DMS53 treated with DMSO at 0.1 percent for 48 hours (cell line): ENCODE measurements at regions not wholly inside any gene's neighbourhood (a gene's known extent, or its start where the extent isn't known, plus 50 kb on each side); places are given as distances from the start of the nearest gene placed in this dataset.
"Not testable (repeated sequence)": the region's sequence is repeated elsewhere in the genome, so short reads cannot be mapped to it uniquely, and the experiment has no call there.

ENCODE experiments used
- DNase-seq: peaks from one replicate; lab custom pipeline; 2025; ENCODE audit not compliant: unreplicated experiment; lab: John Stamatoyannopoulos, UW

DNA sequence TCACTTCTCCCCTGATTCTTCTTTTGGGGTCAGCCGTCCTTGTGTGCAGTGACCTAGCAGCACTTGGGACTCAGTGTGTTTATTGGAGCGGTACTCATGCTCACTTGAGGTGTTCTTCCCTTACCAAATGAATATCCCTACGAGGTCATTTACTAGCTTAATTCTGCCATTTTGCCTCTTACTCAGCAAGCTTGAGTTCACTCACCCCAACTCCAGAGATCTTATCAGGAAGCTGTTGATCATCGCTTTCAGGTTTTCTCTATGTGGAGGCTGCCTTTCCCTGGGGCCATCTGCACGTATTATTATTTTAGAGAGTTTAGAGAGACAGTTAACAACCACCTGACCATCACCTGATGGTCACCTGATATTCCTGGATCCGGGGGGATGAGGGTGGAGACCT lies 1466.0 kb upstream of the GOT2 start:
- DNase-seq: no peak

DNA sequence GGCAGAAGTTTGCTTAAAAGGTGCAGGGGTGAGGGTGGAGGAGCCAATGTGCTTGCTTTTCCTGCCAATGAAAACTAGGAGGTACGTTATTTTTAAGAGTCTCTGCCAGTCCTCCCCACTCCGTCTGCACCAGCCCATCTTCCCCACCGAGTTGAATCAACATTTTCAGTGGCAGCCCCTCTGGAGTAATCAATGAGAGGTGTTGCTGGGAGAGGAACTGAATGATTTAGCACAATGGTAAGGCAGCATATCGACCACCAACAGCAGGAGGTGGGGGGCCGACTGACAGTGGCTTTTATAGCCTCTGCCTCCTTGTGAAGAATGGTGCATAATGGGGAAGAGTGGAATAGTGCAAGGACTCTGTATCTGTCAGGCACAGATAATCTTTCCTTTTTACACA lies 1465.0 kb upstream of the GOT2 start:
- DNase-seq: no peak

- no peak for DNase-seq
These were observed 1447.4 kb upstream of the GOT2 start for GRCh38 chr16:60181536-60181935.

- no peak for DNase-seq
These were observed 1446.5 kb upstream of the GOT2 start for GRCh38 chr16:60180609-60181008.

- DNase-seq: no peak
These were observed 1436.1 kb upstream of the GOT2 start for GRCh38 chr16:60170196-60170595.

DNA sequence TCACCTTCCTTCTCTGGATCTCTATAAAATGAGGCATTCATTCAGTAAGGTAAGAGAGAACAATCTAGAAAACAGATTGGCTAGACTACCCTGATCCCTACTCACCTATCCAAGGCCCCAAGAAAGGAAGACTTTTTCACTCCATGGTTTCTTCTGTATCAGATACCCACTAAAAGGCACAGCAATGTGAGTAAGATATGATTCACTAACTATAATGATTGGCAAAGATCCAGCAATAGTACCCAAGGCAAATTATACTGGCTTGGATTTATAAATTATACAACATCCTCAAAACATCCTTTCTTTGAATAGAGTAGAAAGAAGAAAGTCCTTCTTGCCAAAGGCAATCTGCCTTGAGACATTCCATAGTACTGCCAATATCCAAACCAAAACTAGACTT lies 1432.0 kb upstream of the GOT2 start:
- no peak for DNase-seq

DNA sequence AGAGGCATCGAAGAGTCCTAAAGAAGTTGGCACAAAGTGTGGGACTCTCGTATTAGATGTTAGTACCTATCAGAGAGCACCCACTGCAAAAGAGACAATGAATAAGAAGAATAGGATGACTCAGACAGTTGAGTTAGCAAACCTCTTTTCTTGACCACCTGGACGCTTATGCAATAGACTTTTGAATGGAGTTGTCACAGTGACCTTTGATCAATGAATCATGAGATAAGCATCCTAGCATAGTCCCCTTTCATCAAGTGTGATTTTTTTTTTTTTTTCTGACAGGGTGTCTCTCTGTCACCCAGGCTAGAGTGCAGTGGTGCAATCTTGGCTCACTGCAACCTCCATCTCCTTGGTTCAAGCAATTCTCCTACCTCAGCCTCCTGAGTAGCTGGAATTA lies 1417.9 kb upstream of the GOT2 start:
- DNase-seq: no peak

- no peak for DNase-seq
These were observed 1416.8 kb upstream of the GOT2 start for GRCh38 chr16:60150907-60151306.

DNA sequence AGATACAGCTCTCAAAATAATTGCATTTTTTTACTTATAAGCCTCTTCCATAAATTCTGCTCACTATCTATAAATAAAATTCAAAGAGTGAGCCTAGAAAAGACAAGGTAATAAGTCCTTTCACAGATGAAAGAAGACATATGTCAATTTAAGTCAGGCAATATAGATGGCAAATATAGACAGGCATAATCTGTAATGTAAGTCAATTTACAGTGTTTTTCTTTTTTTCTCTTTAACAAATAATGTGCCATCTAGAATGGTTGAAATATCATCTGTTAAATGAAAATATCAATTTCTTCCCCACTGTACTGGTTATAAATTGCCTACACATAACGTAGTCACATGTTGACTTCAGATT lies 1409.2 kb upstream of the GOT2 start:
- DNase-seq: no peak

DNA sequence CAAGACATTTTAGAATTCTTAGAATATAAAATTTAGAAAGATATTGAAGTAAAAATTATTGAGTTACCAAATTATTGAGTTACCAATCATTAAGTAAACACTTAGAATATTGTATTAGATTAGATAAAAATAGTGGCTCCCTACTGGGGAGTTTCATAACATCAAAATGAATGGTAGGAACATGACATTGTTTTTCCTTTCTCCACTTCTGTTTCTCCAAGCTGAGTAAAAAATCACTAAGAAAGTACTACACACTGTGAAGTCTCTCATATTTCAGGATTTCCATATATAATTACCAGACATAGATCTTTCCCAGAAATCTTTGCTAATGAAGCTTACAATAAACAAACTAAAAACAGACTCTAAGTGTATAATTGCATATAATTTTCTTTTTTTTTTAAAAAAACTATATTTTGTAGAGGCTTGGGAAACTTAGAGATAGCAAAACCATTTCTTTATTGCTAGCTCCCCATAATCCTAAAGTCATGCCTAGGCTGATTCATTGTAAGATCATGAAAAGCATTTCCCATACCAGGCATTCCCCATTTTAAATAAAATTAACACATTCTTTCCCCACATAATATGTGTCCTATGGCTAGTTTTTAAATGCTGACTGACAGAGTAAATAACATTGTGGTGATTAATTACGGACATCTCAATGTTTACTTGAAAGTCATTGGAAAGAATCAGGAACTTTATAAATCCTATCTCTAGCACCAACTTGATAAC lies 1408.7 kb upstream of the GOT2 start:
- DNase-seq: no peak

DNA sequence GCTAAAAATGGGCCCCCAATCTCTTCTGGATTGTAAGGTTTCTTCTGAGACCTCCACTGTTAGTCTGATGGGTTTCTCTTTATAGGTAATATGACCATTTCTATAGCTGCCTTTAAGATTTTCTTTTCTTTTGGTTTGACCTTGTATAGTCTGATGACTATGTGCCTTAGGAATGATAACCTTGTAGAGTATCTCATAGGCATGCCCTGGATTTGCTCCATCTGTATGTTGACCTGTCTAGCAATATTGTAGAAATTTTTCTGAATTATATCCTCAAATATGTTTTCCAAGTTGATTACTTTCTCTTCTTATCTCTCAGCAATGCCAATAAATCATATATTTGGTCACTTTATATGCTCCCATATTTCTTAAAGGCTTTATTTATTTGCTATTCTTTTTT lies 1403.8 kb upstream of the GOT2 start:
- no peak for DNase-seq

GRCh38 chr16:60127196-60127595 lies 1393.1 kb upstream of the GOT2 start:
- no peak for DNase-seq

- not testable (repeated sequence) for DNase-seq
These were observed 1392.0 kb upstream of the GOT2 start for GRCh38 chr16:60126115-60126514.

DNA sequence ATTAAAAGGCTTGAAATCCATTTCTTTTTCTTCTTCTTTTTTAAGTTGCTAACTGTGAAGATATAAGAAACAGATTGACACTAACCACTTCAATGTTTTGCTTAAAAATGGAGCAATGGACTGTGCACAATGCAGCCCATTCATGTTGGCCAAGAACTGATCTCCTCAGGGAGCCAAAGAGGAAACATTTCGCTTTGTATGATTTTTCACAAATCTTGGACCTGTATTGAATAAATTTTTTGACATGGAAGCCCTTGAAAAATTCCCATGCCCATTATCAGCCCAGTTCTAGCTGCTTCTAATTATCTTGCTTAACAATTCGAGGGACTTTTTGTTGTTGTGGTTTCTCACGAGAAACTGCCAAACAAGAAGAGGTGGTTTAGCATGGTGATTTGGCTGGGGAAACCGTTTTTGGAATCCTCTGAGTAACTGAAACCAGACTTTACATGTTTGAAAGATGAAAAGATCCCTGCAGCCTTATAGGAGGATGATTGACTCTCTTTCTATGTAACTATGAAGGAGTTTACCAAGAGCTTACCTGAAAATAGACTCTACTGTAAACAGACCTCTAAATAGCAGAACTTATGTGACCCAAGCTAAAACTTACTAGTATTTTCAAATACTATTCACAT lies 1389.4 kb upstream of the GOT2 start:
- no peak for DNase-seq

GRCh38 chr16:60120586-60120985 lies 1386.5 kb upstream of the GOT2 start:
- no peak for DNase-seq

GRCh38 chr16:60110531-60110930 lies 1376.4 kb upstream of the GOT2 start:
- no peak for DNase-seq

- no peak for DNase-seq
These were observed 1373.8 kb upstream of the GOT2 start for GRCh38 chr16:60107871-60108270.

GRCh38 chr16:60107437-60107836 lies 1373.3 kb upstream of the GOT2 start:
- DNase-seq: no peak

DNA sequence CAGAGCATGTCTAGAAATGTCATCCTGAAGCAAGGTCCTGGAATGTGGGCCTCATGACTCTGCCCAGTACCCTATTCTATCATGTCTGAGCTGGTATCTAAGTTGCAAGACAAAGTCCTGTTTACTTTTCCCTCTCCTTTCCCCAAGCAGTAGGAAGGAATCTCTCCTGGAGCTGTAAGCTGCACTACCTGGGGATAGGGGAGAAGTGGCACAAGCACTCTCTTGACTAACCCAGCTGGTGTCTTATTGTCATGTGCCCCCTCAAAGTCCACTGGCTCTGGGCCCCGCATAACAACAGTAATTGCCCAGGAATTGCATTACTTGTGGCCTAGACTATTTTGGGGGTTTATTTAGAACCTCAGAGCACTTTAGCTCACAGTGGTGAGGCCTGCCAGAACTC lies 1366.3 kb upstream of the GOT2 start:
- DNase-seq: no peak

DNA sequence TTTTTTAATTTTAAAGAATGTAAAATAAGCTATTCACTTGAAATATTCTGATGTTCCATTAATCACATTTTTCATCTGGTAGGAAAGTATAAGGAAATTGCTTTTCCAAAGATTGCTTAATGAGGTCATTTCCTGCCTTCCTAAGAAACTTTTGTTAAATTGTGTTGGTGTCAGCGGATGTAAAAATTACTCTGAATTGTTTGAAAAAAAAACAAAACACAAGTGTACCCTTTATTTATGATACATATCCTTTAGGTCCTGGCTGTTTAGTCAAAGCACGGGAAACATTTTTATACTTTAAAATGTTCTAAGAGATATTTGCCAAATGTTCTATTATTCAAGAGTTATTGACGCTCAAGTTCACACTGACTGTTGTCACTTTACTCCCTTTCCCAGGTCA lies 1357.4 kb upstream of the GOT2 start:
- no peak for DNase-seq

DNA sequence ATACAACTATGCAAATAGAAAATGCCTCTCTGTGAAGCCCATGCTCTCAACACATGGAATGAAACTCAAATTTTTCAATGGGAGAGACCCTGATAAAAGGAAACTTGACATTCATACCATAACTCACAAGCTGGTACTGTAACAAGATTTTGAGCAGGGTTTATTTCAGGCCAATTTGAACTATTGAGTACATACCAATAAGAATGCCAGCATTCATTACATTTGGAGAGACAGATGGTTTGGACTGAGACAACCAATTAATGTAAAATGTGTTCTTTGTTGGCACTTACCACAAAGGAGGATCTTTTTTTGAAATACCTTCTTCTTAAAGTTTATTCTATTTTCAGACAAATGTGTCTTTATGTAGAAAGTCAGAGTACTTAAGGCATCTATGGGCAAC lies 1357.0 kb upstream of the GOT2 start:
- DNase-seq: no peak

DNA sequence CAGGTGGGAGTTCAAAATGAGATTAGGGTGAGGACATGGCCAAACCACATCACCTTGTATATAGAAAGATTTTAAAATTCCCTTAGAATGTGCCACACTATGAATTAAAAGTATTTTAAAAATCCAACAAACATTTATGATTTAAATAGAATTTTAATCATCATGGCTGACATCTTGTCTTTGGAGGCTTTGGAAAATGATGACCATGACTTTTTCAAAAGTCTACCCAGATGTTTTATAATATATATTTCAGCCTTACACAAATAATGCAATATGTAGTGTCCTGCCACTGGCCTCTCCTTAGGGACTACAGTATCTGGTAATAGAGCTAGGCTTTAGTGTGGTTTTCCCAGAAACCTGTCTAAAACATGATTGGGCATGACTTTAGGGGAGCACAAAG lies 1353.4 kb upstream of the GOT2 start:
- DNase-seq: no peak

DNA sequence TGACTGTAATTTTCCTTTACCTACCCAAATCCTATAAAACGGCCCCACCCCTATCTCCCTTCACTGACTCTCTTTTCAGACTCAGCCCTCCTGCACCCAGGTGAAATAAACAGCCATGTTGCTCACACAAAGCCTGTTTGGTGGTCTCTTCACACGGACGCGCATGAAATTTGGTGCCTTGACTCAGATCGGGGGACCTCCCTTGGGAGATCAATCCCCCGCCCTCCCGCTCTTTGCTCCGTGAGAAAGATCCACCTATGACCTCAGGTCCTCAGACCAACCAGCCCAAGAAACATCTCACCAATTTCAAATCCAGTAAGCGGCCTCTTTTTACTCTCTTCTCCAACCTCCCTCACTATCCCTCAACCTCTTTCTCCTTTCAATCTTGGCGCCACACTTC lies 1344.7 kb upstream of the GOT2 start:
- not testable (repeated sequence) for DNase-seq
